HEK293 (cell line): ENCODE measurements at regions not wholly inside any gene's neighbourhood (a gene's known extent, or its start where the extent isn't known, plus 50 kb on each side); places are given as distances from the start of the nearest gene placed in this dataset.

Experiments used
- CTCF ChIP-seq: fragments of 450-650 bp; formaldehyde crosslinking; IDR thresholded peaks from 2 replicates; pipeline ENCODE4 v1.5.1; 2016; ENCODE audit warnings: missing biosample characterization, missing genetic modification characterization
- PRDM1 ChIP-seq: fragments of 450-650 bp; formaldehyde crosslinking; IDR thresholded peaks from 2 replicates; pipeline ENCODE4; 2016; ENCODE audit warnings: missing biosample characterization, missing genetic modification characterization
- PRDM4 ChIP-seq: fragments of 450-650 bp; formaldehyde crosslinking; IDR thresholded peaks from 2 replicates; pipeline ENCODE4 v1.5.1; 2017; ENCODE audit warnings: missing biosample characterization, missing genetic modification characterization
- ZBTB17 ChIP-seq: fragments of 450-650 bp; formaldehyde crosslinking; IDR thresholded peaks from 2 replicates; pipeline ENCODE4 v1.5.1; 2016; ENCODE audit warnings: missing biosample characterization, missing genetic modification characterization
- ZNF274 ChIP-seq, 2 experiments: fragments of 200-500 bp in 1 of 2; fragments of 450-650 bp in 1 of 2; sonication (Bioruptor generic) in 1 of 2; formaldehyde crosslinking in 1 of 2; IDR thresholded peaks; 2 replicates each; pipeline versions ENCODE4 v1.5.1 to v1.6.1; 2014 to 2016; ENCODE audit warnings: borderline replicate concordance in 1 of 2, inconsistent platforms in 1 of 2, low read length in 1 of 2, missing biosample characterization in 1 of 2, missing genetic modification characterization in 1 of 2
- ZNF521 ChIP-seq: fragments of 450-650 bp; formaldehyde crosslinking; IDR thresholded peaks from 2 replicates; pipeline ENCODE4 v1.5.1; 2017; ENCODE audit warnings: missing biosample characterization, mild to moderate bottlenecking, missing genetic modification characterization

- TF ChIP-seq CTCF (tag by site-specific recombination) (no peak), ZNF521 (tag by site-specific recombination) (no peak), PRDM4 (tag by site-specific recombination) (no peak), ZBTB17 (no peak), ZNF274 (IDR thresholded peaks at IDR 0.05; ENCODE audit: low read length) (no peak), ZNF274 (tag by site-specific recombination; IDR thresholded peaks at IDR 0.05; ENCODE audit: borderline replicate concordance) (no peak), PRDM1 (no peak)
Observed at GRCh38 chr2:224120986-224121385, 81.9 kb upstream of the SERPINE2 start.
